HepG2 (cell line): ENCODE measurements at regions not wholly inside any gene's neighbourhood (a gene's known extent, or its start where the extent isn't known, plus 50 kb on each side); places are given as distances from the start of the nearest gene placed in this dataset.

Source experiments
- ATAC-seq: fragments of 200-7000 bp; cut with Tn5 transposase; 3 replicates; pipeline ENCODE4 v1.9.1; 2020; ENCODE audit warnings: mild to moderate bottlenecking, moderate library complexity
- BruUV-seq: library from RNA; stranded (reverse); fragments of 400-500 nt; replicated peaks from 2 replicates; lab custom pipeline; 2021; lab: Mats Ljungman, UMichigan
- CTCF ChIA-PET: fragments of 300-600 bp; formaldehyde crosslinking; extraction: SDS; loops from one replicate; lab custom pipeline; 2021; ENCODE audit warnings: low total read pairs, inconsistent platforms, low intra/inter-chr PET ratio; lab: Yijun Ruan, JAX
- POLR2A ChIA-PET: fragments of 350-600 bp; sonication (Branson Sonifier 250); formaldehyde crosslinking; loops from one replicate; lab custom pipeline; 2020; ENCODE audit warnings: antibody characterized with exemption, inconsistent platforms; lab: Yijun Ruan, JAX
- DNase-seq: peaks from one replicate; pipeline ENCODE4 v3.0.0-alpha.2; 2015; ENCODE audit warnings: low spot score
- FAIRE-seq: peaks from 3 replicates; lab custom pipeline; 2011; peaks lifted over from hg19 to GRCh38; lab: Jason Lieb, UNC
- H2AFZ ChIP-seq: one replicate; pipeline ENCODE4 v1.6.1; 2011; ENCODE audit warnings: low read length, inconsistent platforms
- H3K27ac ChIP-seq: fragments of 300-600 bp; 3 replicates; pipeline ENCODE4 v1.8.0; 2011; ENCODE audit warnings: mixed run types, mild to moderate bottlenecking, mixed read lengths, low read length, inconsistent platforms; ENCODE audit not compliant: insufficient read depth; ENCODE audit errors: extremely low read length
- H3K27me3 ChIP-seq, 2 experiments: fragments of 200-600 bp in 1 of 2; 2 replicates in 1 of 2; 3 replicates in 1 of 2; pipeline versions ENCODE4 v1.6.0 to v1.8.0; 2011; ENCODE audit warnings: low read length in 2 of 2, mild to moderate bottlenecking in 2 of 2, moderate library complexity in 2 of 2, inconsistent platforms in 1 of 2; ENCODE audit not compliant: insufficient read depth in 2 of 2, control insufficient read depth in 1 of 2
- H3K36me3 ChIP-seq, 2 experiments: fragments of 200-600 bp in 1 of 2; replicated peaks in 1 of 2; 2 replicates in 1 of 2; 3 replicates in 1 of 2; pipeline versions ENCODE4 v1.5.1 to v1.8.0; 2011; ENCODE audit warnings: low read length in 2 of 2, inconsistent platforms in 1 of 2; ENCODE audit not compliant: insufficient read depth in 2 of 2, control insufficient read depth in 1 of 2
- H3K4me1 ChIP-seq: 2 replicates; pipeline ENCODE4 v1.5.1; 2012; ENCODE audit warnings: low read length, inconsistent platforms; ENCODE audit not compliant: insufficient read depth
- H3K4me2 ChIP-seq: 2 replicates; pipeline ENCODE4 v1.6.0; 2011; ENCODE audit warnings: low read depth, low read length, inconsistent platforms
- H3K4me3 ChIP-seq, 3 experiments: fragments of 200-600 bp in 1 of 3; sonication (generic), shearing (Covaris generic) in 1 of 3; replicated peaks in 1 of 3; 2 replicates each; pipeline ENCODE4 v1.5.1; 2011 to 2016; ENCODE audit warnings: low read length in 3 of 3, inconsistent platforms in 2 of 3, low read depth in 2 of 3, mild to moderate bottlenecking in 2 of 3, control low read depth in 1 of 3, mixed read lengths in 1 of 3; ENCODE audit not compliant: insufficient read depth in 1 of 3
- H3K79me2 ChIP-seq: one replicate; pipeline ENCODE4 v1.6.1; 2011; ENCODE audit warnings: low read length, inconsistent platforms; ENCODE audit not compliant: insufficient read depth
- H3K9ac ChIP-seq: 2 replicates; pipeline ENCODE4 v1.6.0; 2011; ENCODE audit warnings: mild to moderate bottlenecking, low read depth, low read length, inconsistent platforms; ENCODE audit not compliant: insufficient read depth
- H3K9me3 ChIP-seq: 2 replicates; pipeline ENCODE4 v1.5.1; 2012; ENCODE audit warnings: mild to moderate bottlenecking, low read length
- H4K20me1 ChIP-seq: 2 replicates; pipeline ENCODE4 v1.6.0; 2011; ENCODE audit warnings: inconsistent platforms, mild to moderate bottlenecking, low read length, moderate library complexity; ENCODE audit not compliant: insufficient read depth
- KLF16 ChIP-seq, 2 experiments: sonication (generic) in 1 of 2; formaldehyde crosslinking in 1 of 2; IDR thresholded peaks; 2 replicates each; pipeline versions ENCODE4 v1.6.1 to v1.8.0; 2016 to 2023; ENCODE audit warnings: missing genetic modification reagents in 2 of 2, missing compliant biosample characterization in 1 of 2
- NFKB2 ChIP-seq: sonication (generic); formaldehyde crosslinking; IDR thresholded peaks from 2 replicates; pipeline ENCODE4 v1.4.0; 2020; ENCODE audit warnings: missing genetic modification reagents, borderline replicate concordance
- NONO ChIP-seq, 2 experiments: fragments of 450-650 bp in 1 of 2; sonication (generic) in 1 of 2; formaldehyde crosslinking in 1 of 2; IDR thresholded peaks in 1 of 2; conservative IDR thresholded peaks in 1 of 2; 2 replicates each; pipeline versions ENCODE4 v1.6.1 to v1.8.0; 2017 to 2022; ENCODE audit warnings: mild to moderate bottlenecking in 1 of 2, missing genetic modification reagents in 1 of 2, moderate library complexity in 1 of 2
- POGK ChIP-seq: sonication (generic); formaldehyde crosslinking; conservative IDR thresholded peaks from 2 replicates; pipeline ENCODE4 v1.8.0; 2022; ENCODE audit warnings: mild to moderate bottlenecking, moderate library complexity, missing genetic modification reagents
- TIGD3 ChIP-seq: sonication (generic); formaldehyde crosslinking; IDR thresholded peaks from 2 replicates; pipeline ENCODE4 v1.5.1; 2020; ENCODE audit warnings: mild to moderate bottlenecking, missing genetic modification reagents, borderline replicate concordance
- ZMYM3 ChIP-seq: sonication (generic); formaldehyde crosslinking; IDR thresholded peaks from 2 replicates; pipeline ENCODE4 v1.5.1; 2020; ENCODE audit warnings: mild to moderate bottlenecking, missing genetic modification reagents
- ZNF709 ChIP-seq: sonication (generic); formaldehyde crosslinking; IDR thresholded peaks from 2 replicates; pipeline ENCODE4 v1.5.0; 2020; ENCODE audit warnings: mild to moderate bottlenecking, missing genetic modification reagents
- ZNF724P ChIP-seq: sonication (generic); formaldehyde crosslinking; IDR thresholded peaks from 2 replicates; pipeline ENCODE4 v1.8.0; 2022; ENCODE audit warnings: missing genetic modification reagents, borderline replicate concordance
- ZNF768 ChIP-seq: sonication (generic); formaldehyde crosslinking; IDR thresholded peaks from 2 replicates; pipeline ENCODE4 v1.4.0; 2020; ENCODE audit warnings: missing genetic modification reagents
- ZNF816 ChIP-seq: sonication (generic); formaldehyde crosslinking; IDR thresholded peaks from 2 replicates; pipeline ENCODE4 v1.8.0; 2022; ENCODE audit warnings: missing genetic modification reagents, mild to moderate bottlenecking, borderline replicate concordance
- WGBS: methylation state at CpG from one replicate; pipeline ENCODE4 v1.1.6; 2017; ENCODE audit warnings: low lambda C conversion rate; 5-methylcytosine and 5-hydroxymethylcytosine counted together
- in situ Hi-C: cut with HindIII; loops from 2 replicates; pipeline ENCODE4 v1.10.0; 2017; ENCODE audit warnings: low pct_unique_long_range_greater_than_20kb; ENCODE audit not compliant: extremely low pct_ligation_motif_present
- intact Hi-C: fragments of 100-400 bp; cut with micrococcal nuclease; formaldehyde crosslinking; loops from one replicate; pipeline ENCODE4 v1.10.0; 2022; ENCODE audit not compliant: unreplicated experiment

- 0 out of 2 replicates have a peak, but pooled peaks have one; percentile 46 for TF ChIP-seq POGK (CRISPR knock-in tag)
- peak; percentile 37; the same call in 1 of the 2 replicates for TF ChIP-seq ZNF724P (CRISPR knock-in tag)
- TF ChIP-seq ZNF709 = no peak
- TF ChIP-seq, all 625 proteins: peak for 89
Observed at GRCh38 chr7:101688183-101688831, 59.2 kb upstream of the MYL10 start (continued).

DNA sequence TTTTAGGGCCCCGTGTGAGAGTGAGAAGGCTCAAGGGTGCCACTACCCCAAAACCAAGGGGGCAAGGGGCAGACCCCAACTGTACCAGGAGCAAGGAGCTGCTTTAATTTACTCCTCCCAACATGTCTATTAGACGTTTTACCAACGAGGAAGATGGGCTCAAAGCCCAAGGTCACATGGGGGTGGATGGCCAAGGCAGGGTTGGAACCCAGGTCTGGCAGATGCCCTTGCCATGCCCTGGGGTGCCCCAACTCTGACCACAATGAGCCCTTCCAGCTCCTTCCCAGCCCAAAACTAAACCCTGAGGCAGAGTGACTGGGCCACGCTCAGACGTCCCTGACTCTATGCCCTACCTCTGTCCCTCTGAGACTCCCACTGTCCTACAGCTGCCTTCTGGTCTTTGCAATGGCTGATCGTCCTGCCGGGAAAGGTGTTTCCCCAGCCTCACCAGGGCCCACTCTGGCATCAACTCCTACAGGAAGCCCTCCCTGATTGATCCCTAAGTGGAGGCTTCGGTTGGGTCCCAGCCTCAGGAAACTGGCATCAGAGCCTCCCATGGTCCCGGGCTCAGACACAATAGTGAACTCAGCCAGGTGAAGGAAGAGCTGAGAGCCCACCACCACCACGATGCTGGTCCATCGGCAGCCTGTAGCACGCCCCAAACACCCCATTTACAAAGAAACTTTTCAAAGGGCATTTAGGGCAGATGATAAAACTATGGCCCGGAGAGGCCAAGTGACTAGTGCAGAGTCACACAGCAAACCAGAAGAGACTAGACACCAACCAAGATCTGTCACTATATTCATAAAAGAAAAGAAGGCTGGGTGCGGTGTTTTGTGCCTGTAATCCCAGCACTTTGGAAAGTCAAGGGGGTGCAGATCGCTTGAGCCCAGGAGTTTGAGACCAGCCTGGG lies 60.2 kb upstream of the MYL10 start:
- DNase-seq (no peak), ATAC-seq (peak; percentile 8; the same call in 1 of the 3 replicates), FAIRE-seq (no peak)
- Histone ChIP-seq H3K27ac (no peak overlapping the region), H3K36me3 (no peaks in the 10 kb centered on the region), H3K4me1 (peaks cover 50% of the 10 kb centered on the region), H3K4me3 (peak overlapping the region in 1 of 3 experiments; percentile 72; a peak in 2 of 6 replicates), H3K9ac (no peak overlapping the region), H3K9me3 (no peaks in the 10 kb centered on the region), H4K20me1 (no peaks in the 10 kb centered on the region), H3K27me3 (peaks cover 0 to 14% of the 10 kb centered on the region in 2 experiments; a peak in 2 of 5 replicates), H3K79me2 (no peaks in the 10 kb centered on the region), H2AFZ (no peak overlapping the region), H3K4me2 (peak overlapping the region; percentile 82)
- intact Hi-C loops = loop anchor here (1.0 kb wide), 2 partner anchors 87 to 125 kb away; no protein-coding TSS in a partner anchor
- WGBS = 44% methylated on average over 13 of the region's 15 CpGs
- BruUV-seq = no TSS peak
- TF ChIP-seq NFKB2 (CRISPR knock-in tag) (0 out of 2 replicates have a peak, but pooled peaks have one; percentile 7), NONO (IDR thresholded peaks at IDR 0.05) (no peak), NONO (CRISPR knock-in tag; conservative IDR thresholded peaks at IDR 0.05) (no peak), ZMYM3 (CRISPR knock-in tag) (peak; percentile 20; the same call in 1 of the 2 replicates), KLF16 (CRISPR knock-in tag; IDR thresholded peaks at IDR 0.05) (no peak), ZNF816 (no peak), ZNF768 (CRISPR knock-in tag) (peak; percentile 91), TIGD3 (CRISPR knock-in tag) (no peak)
- in situ Hi-C loops = loop anchor here (5.0 to 25.0 kb wide), 3 partner anchors 123 to 573 kb away; no protein-coding TSS in a partner anchor
- CTCF ChIA-PET = interaction anchor here (1.4 to 1.5 kb wide), 2 partner anchors 125 to 583 kb away, joined by 8 to 9 read pairs; no protein-coding TSS in a partner anchor
- POLR2A ChIA-PET = no interaction called here
